DOHH2 (cell line): ENCODE measurements at regions not wholly inside any gene's neighbourhood (a gene's known extent, or its start where the extent isn't known, plus 50 kb on each side); places are given as distances from the start of the nearest gene placed in this dataset.

ENCODE experiments used
- CTCF ChIP-seq: fragments of 200-600 bp; sonication (generic); IDR thresholded peaks from one replicate; pipeline ENCODE4 v1.5.1; 2014; ENCODE audit warnings: antibody characterized with exemption, mild to moderate bottlenecking, low read depth, low read length; ENCODE audit not compliant: poor library complexity, severe bottlenecking
- EZH2phosphoT487 ChIP-seq: fragments of 200-600 bp; sonication (generic); IDR thresholded peaks from 2 replicates; pipeline ENCODE4 v1.6.1; 2017; ENCODE audit warnings: borderline replicate concordance, mild to moderate bottlenecking, antibody characterized with exemption, low read length, moderate library complexity, mixed read lengths

- TF ChIP-seq CTCF (no peak), EZH2phosphoT487 (no peak)
Measured at GRCh38 chr20:22977047-22977785, 57.9 kb upstream of the SSTR4 start.
